Activated T-helper 1 cell treated with anti-CD3 and anti-CD28 coated beads, Interleukin-12 subunit alpha, Interleukin-12 subunit beta, Interleukin-2, Interleukin-4 antibody, amounts not matched to agents 30 ng/mL and 10 ng/mL and 1 ng/mL, durations not matched to agents 14 hours and 24 hours and 36 hours (primary cell): ENCODE measurements at regions not wholly inside any gene's neighbourhood (a gene's known extent, or its start where the extent isn't known, plus 50 kb on each side); places are given as distances from the start of the nearest gene placed in this dataset.
"Not testable (repeated sequence)": the region's sequence is repeated elsewhere in the genome, so short reads cannot be mapped to it uniquely, and the experiment has no call there.

Experiments
- DNase-seq: peaks from one replicate; pipeline ENCODE4 v3.0.0; 2021; ENCODE audit warnings: low spot score
- H3K27ac Mint-ChIP-seq: one replicate; pipeline ENCODE4 v1.8.0; 2021; ENCODE audit warnings: mild to moderate bottlenecking, mixed read lengths
- H3K27me3 Mint-ChIP-seq: one replicate; pipeline ENCODE4 v1.8.0; 2022; ENCODE audit warnings: mild to moderate bottlenecking, moderate library complexity, mixed read lengths; ENCODE audit not compliant: insufficient read depth
- H3K36me3 Mint-ChIP-seq: one replicate; pipeline ENCODE4 v1.8.0; 2021; ENCODE audit warnings: low read depth, mixed read lengths
- H3K4me1 Mint-ChIP-seq: one replicate; pipeline ENCODE4 v1.8.0; 2021; ENCODE audit warnings: low read depth, mixed read lengths
- H3K4me3 Mint-ChIP-seq: one replicate; pipeline ENCODE4 v1.8.0; 2021; ENCODE audit warnings: mild to moderate bottlenecking, moderate library complexity, mixed read lengths
- H3K9me3 Mint-ChIP-seq: one replicate; pipeline ENCODE4 v1.8.0; 2021; ENCODE audit warnings: mixed read lengths
- intact Hi-C: fragments of 100-400 bp; cut with micrococcal nuclease; formaldehyde crosslinking; loops from one replicate; pipeline ENCODE4 v1.15.1; 2024

DNA sequence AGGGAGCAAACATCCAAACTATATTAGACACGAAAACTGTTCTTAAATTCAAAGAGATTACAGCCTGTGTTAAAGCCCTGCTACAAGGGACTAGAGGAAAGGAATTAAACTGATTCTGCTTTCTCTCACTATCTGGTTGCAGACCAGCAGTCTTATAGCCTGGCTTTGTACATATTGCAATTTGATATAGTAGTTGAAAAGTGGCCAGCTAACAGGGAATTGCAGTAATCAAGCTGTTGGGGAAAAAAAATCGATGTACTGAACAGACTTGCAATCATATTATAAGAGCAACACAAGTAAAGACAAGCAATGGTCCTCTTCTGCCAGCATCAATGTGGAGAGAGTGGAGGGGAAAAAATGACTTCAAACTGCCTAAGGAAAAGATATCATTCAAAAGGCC lies 364.4 kb upstream of the EPHA5 start:
- no peaks in the 10 kb centered on the region for H3K27me3 Mint-ChIP-seq
- intact Hi-C loops, result no loop called here
- H3K36me3 Mint-ChIP-seq, result no peaks in the 10 kb centered on the region
- no peaks in the 10 kb centered on the region for H3K4me1 Mint-ChIP-seq
- no peaks in the 10 kb centered on the region for H3K9me3 Mint-ChIP-seq
- no peak overlapping the region for H3K27ac Mint-ChIP-seq
- no peak for DNase-seq
- no peak overlapping the region for H3K4me3 Mint-ChIP-seq

- no peaks in the 10 kb centered on the region for H3K36me3 Mint-ChIP-seq
- H3K27me3 Mint-ChIP-seq, result no peaks in the 10 kb centered on the region
- no peak overlapping the region for H3K4me3 Mint-ChIP-seq
- H3K27ac Mint-ChIP-seq, result no peak overlapping the region
- H3K9me3 Mint-ChIP-seq, result no peaks in the 10 kb centered on the region
- intact Hi-C loops, result no loop called here
- H3K4me1 Mint-ChIP-seq, result no peaks in the 10 kb centered on the region
- no peak for DNase-seq
These were observed 364.0 kb upstream of the EPHA5 start for GRCh38 chr4:66034262-66034661.

- DNase-seq, result no peak
- intact Hi-C loops, result no loop called here
- H3K9me3 Mint-ChIP-seq, result no peaks in the 10 kb centered on the region
- H3K4me3 Mint-ChIP-seq, result no peak overlapping the region
- H3K27me3 Mint-ChIP-seq, result no peaks in the 10 kb centered on the region
- no peaks in the 10 kb centered on the region for H3K4me1 Mint-ChIP-seq
- no peak overlapping the region for H3K27ac Mint-ChIP-seq
- no peaks in the 10 kb centered on the region for H3K36me3 Mint-ChIP-seq
These were observed 362.3 kb upstream of the EPHA5 start for GRCh38 chr4:66032571-66032970.

- Mint-ChIP-seq H3K4me1 (no peaks in the 10 kb centered on the region), H3K36me3 (no peaks in the 10 kb centered on the region), H3K27ac (no peak overlapping the region), H3K27me3 (no peaks in the 10 kb centered on the region), H3K9me3 (peaks cover 3% of the 10 kb centered on the region), H3K4me3 (no peak overlapping the region)
- intact Hi-C loops, result no loop called here
- DNase-seq, result no peak
These were observed 358.4 kb upstream of the EPHA5 start for GRCh38 chr4:66028668-66029067.

DNA sequence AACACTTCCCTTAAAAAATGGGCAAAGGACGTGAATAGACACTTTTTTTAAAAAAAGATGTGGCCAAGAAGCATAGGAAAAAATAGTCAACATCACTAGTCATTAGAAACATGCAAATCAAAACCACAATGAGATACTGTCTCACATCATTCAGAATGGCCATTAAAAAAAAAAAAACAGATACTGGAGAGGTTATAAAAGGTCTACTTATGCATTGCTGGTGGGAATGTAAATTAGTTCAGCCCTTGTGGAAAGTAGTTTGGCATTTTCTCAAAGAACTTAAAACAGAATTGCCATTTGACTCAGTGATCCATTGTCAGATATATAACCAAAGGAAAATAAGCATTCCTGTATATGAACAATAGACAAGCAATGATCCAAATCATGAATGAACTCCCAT lies 352.8 kb upstream of the EPHA5 start:
- Mint-ChIP-seq H3K4me3 (no peak overlapping the region), H3K27me3 (no peaks in the 10 kb centered on the region), H3K36me3 (no peaks in the 10 kb centered on the region), H3K4me1 (no peaks in the 10 kb centered on the region), H3K9me3 (peaks cover 13% of the 10 kb centered on the region), H3K27ac (no peak overlapping the region)
- DNase-seq, result no peak
- intact Hi-C loops, result no loop called here

GRCh38 chr4:66017671-66018070 lies 347.4 kb upstream of the EPHA5 start:
- Mint-ChIP-seq H3K36me3 (no peaks in the 10 kb centered on the region), H3K9me3 (peaks cover 23% of the 10 kb centered on the region), H3K4me1 (no peaks in the 10 kb centered on the region), H3K4me3 (no peak overlapping the region), H3K27ac (no peak overlapping the region), H3K27me3 (no peaks in the 10 kb centered on the region)
- intact Hi-C loops, result no loop called here
- no peak for DNase-seq

DNA sequence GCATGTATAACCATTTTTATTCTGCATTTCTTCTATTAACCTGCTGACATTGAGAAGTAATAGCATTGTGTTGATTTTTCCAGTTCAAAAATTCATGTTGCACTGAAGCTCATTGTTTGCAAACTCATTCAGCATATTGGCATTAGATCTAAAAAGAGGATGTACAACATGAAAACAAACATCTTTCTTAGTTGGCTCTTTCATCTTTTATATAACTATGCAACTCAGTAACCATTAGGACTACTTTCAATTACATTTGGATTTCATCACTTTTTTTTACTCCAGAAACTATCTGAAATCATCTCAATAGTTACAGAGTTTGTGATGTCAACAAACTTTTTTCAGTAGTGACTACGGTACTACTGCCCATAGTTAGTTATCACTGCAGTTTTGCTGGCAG lies 346.0 kb upstream of the EPHA5 start:
- no peak for DNase-seq
- Mint-ChIP-seq H3K9me3 (peaks cover 25% of the 10 kb centered on the region), H3K36me3 (no peaks in the 10 kb centered on the region), H3K4me1 (no peaks in the 10 kb centered on the region), H3K4me3 (no peak overlapping the region), H3K27ac (no peak overlapping the region), H3K27me3 (no peaks in the 10 kb centered on the region)
- intact Hi-C loops, result no loop called here

- Mint-ChIP-seq H3K27me3 (no peaks in the 10 kb centered on the region), H3K27ac (no peak overlapping the region), H3K9me3 (peaks cover 38% of the 10 kb centered on the region), H3K4me3 (no peak overlapping the region), H3K4me1 (no peaks in the 10 kb centered on the region), H3K36me3 (no peaks in the 10 kb centered on the region)
- no peak for DNase-seq
- intact Hi-C loops, result no loop called here
These were observed 344.0 kb upstream of the EPHA5 start for GRCh38 chr4:66014146-66014765.

- Mint-ChIP-seq H3K36me3 (no peaks in the 10 kb centered on the region), H3K27me3 (no peaks in the 10 kb centered on the region), H3K4me3 (no peak overlapping the region), H3K9me3 (peaks cover 19% of the 10 kb centered on the region), H3K27ac (no peak overlapping the region), H3K4me1 (no peaks in the 10 kb centered on the region)
- DNase-seq, result no peak
- intact Hi-C loops, result no loop called here
These were observed 330.3 kb upstream of the EPHA5 start for GRCh38 chr4:66000510-66001117.

- Mint-ChIP-seq H3K27me3 (no peaks in the 10 kb centered on the region), H3K4me1 (no peaks in the 10 kb centered on the region), H3K4me3 (no peak overlapping the region), H3K27ac (no peak overlapping the region), H3K9me3 (peaks cover 19% of the 10 kb centered on the region), H3K36me3 (no peaks in the 10 kb centered on the region)
- DNase-seq, result no peak
- intact Hi-C loops, result no loop called here
These were observed 329.2 kb upstream of the EPHA5 start for GRCh38 chr4:65999518-65999871.

GRCh38 chr4:65998807-65999517 lies 328.7 kb upstream of the EPHA5 start:
- intact Hi-C loops, H3K27ac Mint-ChIP-seq: not testable (repeated sequence)

DNA sequence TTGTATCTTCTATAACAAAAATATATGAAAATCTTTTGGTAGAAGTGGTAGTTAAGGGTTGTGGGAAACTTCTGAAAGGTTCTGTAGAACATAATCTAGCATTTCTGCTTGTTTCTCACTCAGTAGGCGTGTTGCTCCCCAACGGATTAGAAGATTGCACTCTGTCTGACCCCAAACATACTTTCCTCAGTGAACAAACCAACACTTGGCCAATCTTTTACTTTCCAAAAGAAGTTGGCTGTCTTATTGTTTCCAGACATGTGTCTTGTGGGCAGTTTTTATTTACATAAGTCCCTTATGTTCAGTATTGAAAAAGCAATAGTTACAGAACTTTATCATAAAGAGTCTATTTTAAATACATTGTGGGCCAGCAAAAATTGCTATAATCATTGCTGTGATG lies 312.8 kb upstream of the EPHA5 start:
- Mint-ChIP-seq H3K27me3 (no peaks in the 10 kb centered on the region), H3K36me3 (no peaks in the 10 kb centered on the region), H3K4me3 (no peak overlapping the region), H3K4me1 (no peaks in the 10 kb centered on the region), H3K27ac (no peak overlapping the region), H3K9me3 (peaks cover 26% of the 10 kb centered on the region)
- intact Hi-C loops, result no loop called here
- no peak for DNase-seq

More at GRCh38 chr4:65998807-65999517, 328.7 kb upstream of the EPHA5 start:
- H3K4me1 Mint-ChIP-seq, H3K4me3 Mint-ChIP-seq, DNase-seq, H3K27me3 Mint-ChIP-seq, H3K36me3 Mint-ChIP-seq: not testable (repeated sequence)
- peaks cover 19% of the 10 kb centered on the region for H3K9me3 Mint-ChIP-seq

- Mint-ChIP-seq H3K27ac (no peak overlapping the region), H3K9me3 (peaks cover 14% of the 10 kb centered on the region), H3K27me3 (no peaks in the 10 kb centered on the region), H3K4me3 (no peak overlapping the region), H3K4me1 (no peaks in the 10 kb centered on the region), H3K36me3 (no peaks in the 10 kb centered on the region)
- no peak for DNase-seq
- intact Hi-C loops, result no loop called here
These were observed 306.0 kb upstream of the EPHA5 start for GRCh38 chr4:65976287-65976686.
